Glutamatergic neuron (in vitro differentiated cells): ENCODE measurements at regions not wholly inside any gene's neighbourhood (a gene's known extent, or its start where the extent isn't known, plus 50 kb on each side); places are given as distances from the start of the nearest gene placed in this dataset.

Experiments
- DNase-seq: peaks from one replicate; pipeline ENCODE4 v3.0.0; 2022
- H3K27ac Mint-ChIP-seq: one replicate; pipeline ENCODE4 v1.8.0; 2020; ENCODE audit warnings: mild to moderate bottlenecking, mixed read lengths, inconsistent platforms; ENCODE audit not compliant: unreplicated experiment
- H3K27me3 Mint-ChIP-seq: one replicate; pipeline ENCODE4 v1.8.0; 2020; ENCODE audit warnings: mild to moderate bottlenecking, moderate library complexity, mixed read lengths, inconsistent platforms; ENCODE audit not compliant: unreplicated experiment
- H3K36me3 Mint-ChIP-seq: one replicate; pipeline ENCODE4 v1.8.0; 2020; ENCODE audit warnings: mild to moderate bottlenecking, mixed read lengths, inconsistent platforms; ENCODE audit not compliant: unreplicated experiment
- H3K4me1 Mint-ChIP-seq: one replicate; pipeline ENCODE4 v1.8.0; 2020; ENCODE audit warnings: mild to moderate bottlenecking, low read depth, mixed read lengths, inconsistent platforms; ENCODE audit not compliant: unreplicated experiment
- H3K4me3 Mint-ChIP-seq: one replicate; pipeline ENCODE4 v1.8.0; 2020; ENCODE audit warnings: mild to moderate bottlenecking, mixed read lengths, inconsistent platforms; ENCODE audit not compliant: unreplicated experiment
- H3K9me3 Mint-ChIP-seq: one replicate; pipeline ENCODE4 v1.8.0; 2020; ENCODE audit warnings: mild to moderate bottlenecking, moderate library complexity, mixed read lengths, inconsistent platforms; ENCODE audit not compliant: unreplicated experiment
- TF ChIP-seq, protein P1 (sequence below): fragments of 200-600 bp; sonication (generic); IDR thresholded peaks from one replicate; pipeline ENCODE4 v1.5.0; 2021; ENCODE audit not compliant: partially characterized antibody, unreplicated experiment

- peaks cover 9% of the 10 kb centered on the region for H3K9me3 Mint-ChIP-seq
- TF ChIP-seq, protein P1, sequence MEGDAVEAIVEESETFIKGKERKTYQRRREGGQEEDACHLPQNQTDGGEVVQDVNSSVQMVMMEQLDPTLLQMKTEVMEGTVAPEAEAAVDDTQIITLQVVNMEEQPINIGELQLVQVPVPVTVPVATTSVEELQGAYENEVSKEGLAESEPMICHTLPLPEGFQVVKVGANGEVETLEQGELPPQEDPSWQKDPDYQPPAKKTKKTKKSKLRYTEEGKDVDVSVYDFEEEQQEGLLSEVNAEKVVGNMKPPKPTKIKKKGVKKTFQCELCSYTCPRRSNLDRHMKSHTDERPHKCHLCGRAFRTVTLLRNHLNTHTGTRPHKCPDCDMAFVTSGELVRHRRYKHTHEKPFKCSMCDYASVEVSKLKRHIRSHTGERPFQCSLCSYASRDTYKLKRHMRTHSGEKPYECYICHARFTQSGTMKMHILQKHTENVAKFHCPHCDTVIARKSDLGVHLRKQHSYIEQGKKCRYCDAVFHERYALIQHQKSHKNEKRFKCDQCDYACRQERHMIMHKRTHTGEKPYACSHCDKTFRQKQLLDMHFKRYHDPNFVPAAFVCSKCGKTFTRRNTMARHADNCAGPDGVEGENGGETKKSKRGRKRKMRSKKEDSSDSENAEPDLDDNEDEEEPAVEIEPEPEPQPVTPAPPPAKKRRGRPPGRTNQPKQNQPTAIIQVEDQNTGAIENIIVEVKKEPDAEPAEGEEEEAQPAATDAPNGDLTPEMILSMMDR = no peak
- peaks cover 10% of the 10 kb centered on the region for H3K27me3 Mint-ChIP-seq
- H3K36me3 Mint-ChIP-seq = no peaks in the 10 kb centered on the region
- peaks cover 38% of the 10 kb centered on the region for H3K4me1 Mint-ChIP-seq
- H3K27ac Mint-ChIP-seq = no peak overlapping the region
- DNase-seq = no peak
- peak overlapping the region; percentile 30 for H3K4me3 Mint-ChIP-seq
Measured at GRCh38 chr14:73785336-73785833, 66.2 kb upstream of the PTGR2 start.

DNA sequence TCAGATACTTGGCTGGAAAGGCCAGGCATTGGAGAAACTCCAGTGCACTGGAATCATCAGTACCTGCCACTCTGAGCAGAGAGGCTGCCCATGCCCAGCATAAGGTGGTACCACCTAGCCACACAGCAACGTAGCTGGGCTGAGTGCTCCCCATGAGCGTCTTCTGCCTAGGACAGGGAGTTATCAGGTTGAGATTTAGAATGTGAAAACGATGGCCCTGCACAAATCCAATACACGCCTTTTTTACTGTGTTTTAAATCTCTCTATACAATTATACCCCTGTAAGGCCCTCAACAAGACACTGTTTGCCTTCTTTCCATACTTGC lies 66.7 kb upstream of the PTGR2 start:
- peaks cover 38% of the 10 kb centered on the region for H3K4me1 Mint-ChIP-seq

GRCh38 chr14:73784181-73784987 lies 67.2 kb upstream of the PTGR2 start:
- Mint-ChIP-seq H3K36me3 (no peaks in the 10 kb centered on the region), H3K4me1 (peaks cover 35% of the 10 kb centered on the region), H3K27me3 (peaks cover 9% of the 10 kb centered on the region), H3K27ac (no peak overlapping the region), H3K9me3 (peaks cover 12% of the 10 kb centered on the region), H3K4me3 (no peak overlapping the region)
- DNase-seq = no peak
- TF ChIP-seq, protein P1 = no peak

More for the DNA sequence above, 66.7 kb upstream of the PTGR2 start:
- H3K9me3 Mint-ChIP-seq = peaks cover 12% of the 10 kb centered on the region
- H3K27me3 Mint-ChIP-seq = peaks cover 10% of the 10 kb centered on the region
- TF ChIP-seq, protein P1 = no peak
- H3K27ac Mint-ChIP-seq = no peak overlapping the region
- no peak overlapping the region for H3K4me3 Mint-ChIP-seq
- DNase-seq = no peak
- no peaks in the 10 kb centered on the region for H3K36me3 Mint-ChIP-seq

DNA sequence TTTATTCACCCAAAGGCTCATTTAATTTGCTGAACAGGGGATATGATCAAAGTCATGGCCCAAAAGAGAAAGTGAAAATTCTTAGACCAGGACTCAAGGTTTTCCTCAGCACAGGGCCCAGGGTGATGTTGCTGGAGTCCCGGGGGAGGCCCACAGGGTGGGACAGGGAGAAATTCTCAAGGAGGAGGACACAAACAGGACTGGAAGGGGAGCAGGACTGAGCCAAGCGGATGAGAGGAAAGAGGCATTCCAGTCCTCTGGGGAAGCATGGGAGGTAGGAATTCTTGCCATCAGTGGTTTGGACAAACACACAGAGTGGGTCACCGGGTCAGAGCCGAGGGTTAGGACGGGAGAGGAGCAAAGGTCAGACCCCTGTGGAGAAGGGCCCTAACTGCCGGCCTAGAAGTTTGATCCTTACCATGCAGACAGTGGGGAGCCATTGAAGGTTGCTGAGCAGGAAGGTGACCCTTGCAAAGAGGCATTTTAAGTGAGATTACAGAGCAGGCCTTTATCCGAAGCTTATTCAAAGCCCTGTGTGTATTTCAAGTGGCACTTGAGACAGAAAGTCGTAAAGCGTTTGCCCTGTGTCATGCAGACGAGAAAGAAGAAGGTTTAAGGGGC lies 68.4 kb upstream of the PTGR2 start:
- TF ChIP-seq, protein P1 = no peak
- Mint-ChIP-seq H3K9me3 (peaks cover 11% of the 10 kb centered on the region), H3K4me3 (no peak overlapping the region), H3K27me3 (peaks cover 7% of the 10 kb centered on the region), H3K27ac (no peak overlapping the region), H3K36me3 (no peaks in the 10 kb centered on the region), H3K4me1 (peaks cover 30% of the 10 kb centered on the region)
- DNase-seq = no peak

- H3K36me3 Mint-ChIP-seq = no peaks in the 10 kb centered on the region
- peaks cover 8% of the 10 kb centered on the region for H3K9me3 Mint-ChIP-seq
- peaks cover 6% of the 10 kb centered on the region for H3K27me3 Mint-ChIP-seq
- TF ChIP-seq, protein P1 = no peak
- no peak overlapping the region for H3K4me3 Mint-ChIP-seq
- H3K27ac Mint-ChIP-seq = no peak overlapping the region
- DNase-seq = no peak
- H3K4me1 Mint-ChIP-seq = peaks cover 28% of the 10 kb centered on the region
Measured at GRCh38 chr14:73782623-73783022, 68.4 kb upstream of the PNMA1 start.
